ENCODE measurements at regions not wholly inside any gene's neighbourhood (a gene's known extent, or its start where the extent isn't known, plus 50 kb on each side); places are given as distances from the start of the nearest gene placed in this dataset.

DNA sequence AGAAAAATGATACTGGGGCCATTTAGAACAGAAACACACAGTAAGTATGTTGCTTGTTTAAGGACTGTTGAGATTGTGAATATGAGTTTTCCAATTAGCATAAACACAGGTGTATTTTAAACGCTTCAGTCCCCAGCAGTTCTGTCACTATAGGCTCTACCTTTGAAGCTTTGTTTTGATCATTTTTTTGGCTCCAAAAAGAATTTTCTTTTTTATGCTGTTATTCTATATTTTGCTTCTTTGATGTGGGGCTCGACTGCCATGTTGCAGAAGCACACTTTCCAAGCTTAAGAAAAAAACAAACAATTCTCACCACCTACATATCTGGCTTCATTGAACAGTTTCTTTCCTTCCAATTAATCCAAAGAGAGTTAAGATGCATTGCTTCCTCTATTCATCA is 131.0 kb upstream of the DMAC1 start:
- Histone ChIP-seq H4K20me1 (replicated peaks; ENCODE audit: control insufficient read depth, extremely low read depth, insufficient read depth, low read length) (no peaks in the 10 kb centered on the region), H3K4me3 (replicated peaks in 1 of 3; ENCODE audit: insufficient read depth in 1 of 3, low read depth in 1 of 3, low read length in 3 of 3) (no peak overlapping the region), H3K4me1 (ENCODE audit: control insufficient read depth, extremely low read depth, insufficient read depth, low read length) (no peaks in the 10 kb centered on the region), H3K9me3 (replicated peaks; ENCODE audit: control insufficient read depth, insufficient read depth, low read length) (no peaks in the 10 kb centered on the region), H3K27ac (ENCODE audit: insufficient read depth, low read depth, low read length) (no peak overlapping the region), H3K9ac (replicated peaks; ENCODE audit: extremely low read depth, insufficient read depth, low read length) (no peak overlapping the region), H3K36me3 (ENCODE audit: control insufficient read depth in 2 of 2, extremely low read depth in 1 of 2, insufficient read depth in 2 of 2, low read length in 2 of 2) (no peaks in the 10 kb centered on the region), H3K4me2 (ENCODE audit: insufficient read depth, low read length) (no peak overlapping the region), H3K27me3 (ENCODE audit: control insufficient read depth in 2 of 2, insufficient read depth in 2 of 2, low read length in 2 of 2) (no peaks in the 10 kb centered on the region), H3K79me2 (ENCODE audit: control insufficient read depth, insufficient read depth, low read length) (no peaks in the 10 kb centered on the region), H3K9me1 (replicated peaks; ENCODE audit: control insufficient read depth, extremely low read depth, insufficient read depth, low read length) (no peaks in the 10 kb centered on the region), H2AFZ (ENCODE audit: low read depth, low read length) (no peak overlapping the region)
- dilution Hi-C loops (cut with MboI; ENCODE audit: extremely low pct_ligation_motif_present, low sequenced_read_pairs) (no loop called here), intact Hi-C loops (cut with micrococcal nuclease) (no loop called here)
- CTCF ChIA-PET, result interaction anchor here (1.1 kb wide), 1 partner anchor 18 kb away, joined by 3 read pairs; no protein-coding TSS in a partner anchor
- TF ChIP-seq POLR2A (IDR thresholded peaks at IDR 0.05; ENCODE audit: low read depth, low read length) (no peak), MYC (IDR thresholded peaks at IDR 0.05; ENCODE audit: low read depth, low read length) (no peak), JUN (IDR thresholded peaks at IDR 0.05; ENCODE audit: borderline replicate concordance, insufficient read depth, insufficient read length, low read depth) (no peak), GATA2 (IDR thresholded peaks at IDR 0.05; ENCODE audit: insufficient read depth, insufficient read length, low read depth, low read length) (no peak), POLR2AphosphoS5 (IDR thresholded peaks at IDR 0.05; ENCODE audit: insufficient read depth, low read depth, low read length) (no peak), FOS (IDR thresholded peaks at IDR 0.05; ENCODE audit: borderline replicate concordance, insufficient read depth, low read length) (no peak)
- TF ChIP-seq, protein P1, sequence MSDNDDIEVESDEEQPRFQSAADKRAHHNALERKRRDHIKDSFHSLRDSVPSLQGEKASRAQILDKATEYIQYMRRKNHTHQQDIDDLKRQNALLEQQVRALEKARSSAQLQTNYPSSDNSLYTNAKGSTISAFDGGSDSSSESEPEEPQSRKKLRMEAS (IDR thresholded peaks at IDR 0.05; ENCODE audit: insufficient read depth, insufficient read length), result no peak
- DNase-seq (ENCODE audit: low read depth, low spot score) (no peak), FAIRE-seq (no peak)
- BruUV-seq (replicated peaks), result no TSS peak
- POLR2A ChIA-PET, result no interaction called here

DNA sequence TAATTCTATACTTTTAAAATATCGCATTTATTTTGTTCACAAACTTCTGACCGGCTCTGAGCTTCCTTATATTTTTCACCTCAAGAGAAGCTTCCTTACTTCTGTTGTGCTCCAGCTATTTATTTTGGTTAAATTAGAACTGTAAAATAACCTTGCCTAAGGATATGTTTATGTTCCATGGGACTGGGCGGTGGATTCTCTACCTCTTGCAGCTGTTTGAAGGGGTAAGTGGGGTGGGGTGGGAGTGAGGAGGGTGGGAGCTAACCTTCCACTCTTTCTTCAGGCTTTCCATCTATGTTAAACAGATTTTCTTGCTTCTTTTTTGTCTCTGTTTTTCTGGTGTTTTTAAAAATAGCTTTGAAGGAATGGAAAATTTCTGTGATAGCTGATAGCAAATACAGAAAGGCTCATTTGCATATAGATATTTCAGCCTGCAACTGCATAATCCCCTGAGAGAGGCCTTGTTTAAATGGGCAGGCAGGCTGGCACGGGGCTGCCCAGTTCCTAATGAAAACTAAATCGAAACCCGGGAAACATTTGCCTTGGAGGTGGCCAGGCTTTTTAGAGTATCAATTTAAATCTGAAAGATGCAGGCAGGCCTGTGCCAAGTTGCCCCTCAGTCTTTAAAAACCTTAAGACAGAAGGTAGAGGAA is 122.1 kb upstream of the DMAC1 start:
- ChIA-PET POLR2A (no interaction called here), CTCF (no interaction called here)
- TF ChIP-seq, protein P1 (IDR thresholded peaks at IDR 0.05; ENCODE audit: insufficient read depth, insufficient read length), result no peak
- no peak for TF ChIP-seq MYC (IDR thresholded peaks at IDR 0.05; ENCODE audit: low read depth, low read length)
- TF ChIP-seq GATA2 (IDR thresholded peaks at IDR 0.05; ENCODE audit: insufficient read depth, insufficient read length, low read depth, low read length), result no peak
- no peak for TF ChIP-seq EZH2 (IDR thresholded peaks at IDR 0.05; ENCODE audit: borderline replicate concordance, low read depth, low read length, severe bottlenecking)
- TF ChIP-seq JUN (IDR thresholded peaks at IDR 0.05; ENCODE audit: borderline replicate concordance, insufficient read depth, insufficient read length, low read depth), result no peak
- no peak for TF ChIP-seq POLR2A (IDR thresholded peaks at IDR 0.05; ENCODE audit: low read depth, low read length)
- TF ChIP-seq POLR2AphosphoS5 (IDR thresholded peaks at IDR 0.05; ENCODE audit: insufficient read depth, low read depth, low read length), result no peak
- TF ChIP-seq, protein P2, sequence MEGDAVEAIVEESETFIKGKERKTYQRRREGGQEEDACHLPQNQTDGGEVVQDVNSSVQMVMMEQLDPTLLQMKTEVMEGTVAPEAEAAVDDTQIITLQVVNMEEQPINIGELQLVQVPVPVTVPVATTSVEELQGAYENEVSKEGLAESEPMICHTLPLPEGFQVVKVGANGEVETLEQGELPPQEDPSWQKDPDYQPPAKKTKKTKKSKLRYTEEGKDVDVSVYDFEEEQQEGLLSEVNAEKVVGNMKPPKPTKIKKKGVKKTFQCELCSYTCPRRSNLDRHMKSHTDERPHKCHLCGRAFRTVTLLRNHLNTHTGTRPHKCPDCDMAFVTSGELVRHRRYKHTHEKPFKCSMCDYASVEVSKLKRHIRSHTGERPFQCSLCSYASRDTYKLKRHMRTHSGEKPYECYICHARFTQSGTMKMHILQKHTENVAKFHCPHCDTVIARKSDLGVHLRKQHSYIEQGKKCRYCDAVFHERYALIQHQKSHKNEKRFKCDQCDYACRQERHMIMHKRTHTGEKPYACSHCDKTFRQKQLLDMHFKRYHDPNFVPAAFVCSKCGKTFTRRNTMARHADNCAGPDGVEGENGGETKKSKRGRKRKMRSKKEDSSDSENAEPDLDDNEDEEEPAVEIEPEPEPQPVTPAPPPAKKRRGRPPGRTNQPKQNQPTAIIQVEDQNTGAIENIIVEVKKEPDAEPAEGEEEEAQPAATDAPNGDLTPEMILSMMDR (IDR thresholded peaks at IDR 0.05; ENCODE audit: extremely low read depth in 1 of 2, insufficient read depth in 1 of 2, low read depth in 1 of 2, low read length in 2 of 2), result no peak
- no peak for TF ChIP-seq FOS (IDR thresholded peaks at IDR 0.05; ENCODE audit: borderline replicate concordance, insufficient read depth, low read length)
- Histone ChIP-seq H4K20me1 (replicated peaks; ENCODE audit: control insufficient read depth, extremely low read depth, insufficient read depth, low read length) (no peaks in the 10 kb centered on the region), H3K27me3 (ENCODE audit: control insufficient read depth in 2 of 2, insufficient read depth in 2 of 2, low read length in 2 of 2) (no peaks in the 10 kb centered on the region), H3K36me3 (ENCODE audit: control insufficient read depth in 2 of 2, extremely low read depth in 1 of 2, insufficient read depth in 2 of 2, low read length in 2 of 2) (no peaks in the 10 kb centered on the region), H3K4me2 (ENCODE audit: insufficient read depth, low read length) (no peak overlapping the region), H3K4me3 (replicated peaks in 1 of 3; ENCODE audit: insufficient read depth in 1 of 3, low read depth in 1 of 3, low read length in 3 of 3) (no peak overlapping the region), H3K9me3 (replicated peaks; ENCODE audit: control insufficient read depth, insufficient read depth, low read length) (no peaks in the 10 kb centered on the region), H3K27ac (ENCODE audit: insufficient read depth, low read depth, low read length) (no peak overlapping the region), H3K9me1 (replicated peaks; ENCODE audit: control insufficient read depth, extremely low read depth, insufficient read depth, low read length) (no peaks in the 10 kb centered on the region), H3K4me1 (ENCODE audit: control insufficient read depth, extremely low read depth, insufficient read depth, low read length) (no peaks in the 10 kb centered on the region), H3K79me2 (ENCODE audit: control insufficient read depth, insufficient read depth, low read length) (no peaks in the 10 kb centered on the region), H3K9ac (replicated peaks; ENCODE audit: extremely low read depth, insufficient read depth, low read length) (no peak overlapping the region), H2AFZ (ENCODE audit: low read depth, low read length) (no peak overlapping the region)
- dilution Hi-C loops (cut with MboI; ENCODE audit: extremely low pct_ligation_motif_present, low sequenced_read_pairs), result no loop called here
- no TSS peak for BruUV-seq (replicated peaks)
- no peak for FAIRE-seq
- intact Hi-C loops (cut with micrococcal nuclease), result no loop called here
- no peak for DNase-seq (ENCODE audit: low read depth, low spot score)

All from endothelial cell of umbilical vein (primary cell).